IPS-NIHi11 (cell line): ENCODE measurements at regions not wholly inside any gene's neighbourhood (a gene's known extent, or its start where the extent isn't known, plus 50 kb on each side); places are given as distances from the start of the nearest gene placed in this dataset.
A peak's percentile ranks its signal among the peaks of the same experiment; 100 is the strongest.

Experiments used
- DNase-seq: peaks from one replicate; pipeline ENCODE4 v3.0.0; 2012; ENCODE audit warnings: mixed read lengths, low spot score

DNA sequence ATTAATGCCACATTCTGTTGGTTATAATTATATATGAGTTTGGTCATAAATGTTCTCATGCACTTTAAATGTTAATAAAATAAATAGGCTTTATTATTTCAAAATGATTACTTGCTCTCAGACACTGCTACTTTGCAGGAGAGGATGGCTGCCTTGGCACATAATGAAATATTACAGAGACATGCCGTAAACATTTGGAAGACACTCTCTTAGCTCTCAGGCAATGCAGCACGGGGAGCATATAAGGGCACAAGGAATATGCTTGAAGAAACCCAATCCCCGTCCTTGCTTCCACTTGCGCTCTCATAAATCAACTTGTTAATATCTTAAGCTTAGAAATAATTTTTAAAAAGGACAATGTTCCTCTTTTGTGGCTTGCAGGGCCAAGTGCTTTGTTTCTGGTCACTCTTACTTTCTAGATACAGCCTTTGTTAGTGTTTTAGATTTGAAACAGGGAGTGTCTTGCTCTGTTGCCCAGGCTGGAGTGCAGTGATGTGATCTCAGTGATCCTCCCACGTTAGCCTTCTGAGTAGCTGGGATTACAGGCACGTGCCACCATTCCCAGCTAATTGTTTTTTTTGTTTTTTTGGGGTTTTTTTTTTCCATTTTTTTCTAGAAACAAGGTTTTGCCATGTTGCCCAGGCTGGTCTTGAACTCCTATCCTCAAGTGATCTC is 445.0 kb downstream of the SPRY1 start:
- DNase-seq: no peak

DNA sequence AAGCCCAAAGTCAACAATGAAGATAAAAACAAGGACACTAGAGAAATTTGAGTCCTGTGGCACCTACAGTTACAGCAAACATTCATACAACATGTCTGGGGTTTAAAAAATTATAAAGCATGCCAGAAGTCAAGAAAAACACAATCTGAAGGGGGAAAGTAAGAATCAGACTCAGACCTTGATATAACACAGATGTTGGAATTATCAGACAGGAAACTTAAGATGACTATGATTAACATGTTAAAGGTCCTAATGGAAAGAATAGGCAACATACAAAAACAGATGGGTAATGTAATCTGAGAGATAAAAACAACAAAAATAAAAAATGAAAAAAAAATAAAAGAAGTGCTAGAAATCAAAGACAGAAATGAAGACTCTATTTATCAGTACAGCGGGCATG is 446.5 kb downstream of the SPRY1 start:
- DNase-seq: no peak

DNA sequence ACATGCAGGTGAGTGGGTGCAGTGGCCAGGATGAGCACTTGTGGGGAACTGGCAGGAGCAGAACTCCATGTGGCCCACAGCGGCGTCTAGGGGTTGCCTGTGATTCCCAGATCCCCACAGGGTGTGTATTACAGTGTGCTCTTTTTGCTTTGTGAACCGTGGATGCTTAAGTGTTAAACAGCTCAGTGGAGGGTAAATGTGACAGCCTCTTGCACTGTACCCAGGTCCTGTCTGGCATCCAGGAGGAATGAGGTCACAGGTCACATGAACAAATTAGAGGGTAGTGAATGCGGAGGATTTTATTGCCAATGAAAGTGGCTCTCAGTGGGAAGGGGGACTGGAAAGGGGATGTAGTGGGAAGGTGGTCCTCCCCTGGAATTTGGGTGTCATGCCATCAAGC is 447.8 kb downstream of the SPRY1 start:
- DNase-seq: no peak

DNA sequence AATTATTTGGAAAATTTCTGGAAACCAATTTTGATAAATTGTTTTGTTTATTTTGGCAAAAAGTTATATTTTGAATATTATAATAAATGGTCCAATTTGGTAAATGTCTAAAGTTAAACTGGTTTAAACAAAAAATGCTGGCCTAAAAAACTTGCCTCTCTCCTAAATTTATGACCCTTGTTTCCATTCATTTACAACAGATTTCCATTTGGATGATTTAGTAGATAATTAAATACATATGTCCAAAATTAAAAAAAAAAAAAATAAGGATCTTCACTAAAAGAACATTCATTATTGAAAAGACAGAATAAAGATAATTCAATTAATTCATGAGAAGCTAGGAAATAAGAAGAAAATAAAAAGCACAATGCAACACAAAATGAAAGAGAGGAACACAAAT is 449.5 kb downstream of the SPRY1 start:
- no peak for DNase-seq

DNA sequence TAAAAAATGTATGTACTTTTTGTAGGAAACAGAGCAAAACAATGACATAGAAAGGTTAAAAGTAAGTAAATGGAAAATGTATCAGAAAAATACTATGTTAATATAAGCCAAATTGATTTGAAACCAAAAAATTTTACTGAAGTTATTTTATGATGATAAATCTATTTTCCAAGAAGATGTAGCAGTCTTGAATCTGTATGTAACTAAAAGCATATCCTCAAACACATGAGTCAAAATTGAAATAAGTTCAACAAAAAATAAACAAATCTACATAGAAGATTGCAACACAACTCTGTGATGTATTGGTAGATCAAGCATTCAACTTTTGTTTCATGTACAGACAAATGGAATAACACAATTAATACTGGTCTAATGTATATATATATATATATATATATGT is 450.0 kb downstream of the SPRY1 start:
- DNase-seq: no peak

DNA sequence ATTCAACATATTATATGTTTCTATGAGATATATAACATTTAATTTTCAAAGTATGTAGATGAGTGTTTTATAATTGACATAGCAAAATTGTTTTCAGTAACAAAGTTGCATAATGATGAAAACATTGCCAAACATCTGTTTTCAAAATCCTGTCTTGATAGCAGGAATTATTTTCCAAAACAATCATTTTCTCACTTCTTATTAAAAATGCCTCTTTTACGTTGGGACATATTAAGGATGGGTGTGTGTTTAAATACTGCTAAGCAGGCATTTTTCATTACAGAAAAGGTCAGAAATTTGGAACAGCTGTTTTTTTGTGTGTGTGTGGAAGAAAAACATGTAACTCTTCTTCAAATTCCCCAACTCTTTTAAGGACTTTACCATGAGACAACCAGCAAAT is 452.0 kb downstream of the SPRY1 start:
- DNase-seq: no peak

DNA sequence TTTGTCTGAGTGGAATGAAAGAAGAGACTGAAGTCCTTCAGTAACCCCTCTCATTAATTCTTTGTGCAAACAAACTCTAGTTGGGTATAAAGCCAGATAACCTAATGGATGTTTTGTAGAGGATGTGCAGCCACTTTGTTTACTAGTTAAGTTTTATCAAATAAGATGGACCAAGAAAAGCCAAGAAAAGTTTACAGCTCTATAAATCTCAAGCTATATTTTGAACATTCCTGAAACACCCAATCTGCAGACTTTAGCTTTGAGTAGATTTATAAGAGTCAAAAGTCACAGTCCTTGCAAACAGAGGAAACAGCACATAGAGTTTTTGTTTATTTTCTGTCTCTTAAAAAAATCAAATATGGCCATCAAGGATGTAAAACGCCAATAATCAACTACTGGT is 452.9 kb downstream of the SPRY1 start:
- DNase-seq: no peak

DNA sequence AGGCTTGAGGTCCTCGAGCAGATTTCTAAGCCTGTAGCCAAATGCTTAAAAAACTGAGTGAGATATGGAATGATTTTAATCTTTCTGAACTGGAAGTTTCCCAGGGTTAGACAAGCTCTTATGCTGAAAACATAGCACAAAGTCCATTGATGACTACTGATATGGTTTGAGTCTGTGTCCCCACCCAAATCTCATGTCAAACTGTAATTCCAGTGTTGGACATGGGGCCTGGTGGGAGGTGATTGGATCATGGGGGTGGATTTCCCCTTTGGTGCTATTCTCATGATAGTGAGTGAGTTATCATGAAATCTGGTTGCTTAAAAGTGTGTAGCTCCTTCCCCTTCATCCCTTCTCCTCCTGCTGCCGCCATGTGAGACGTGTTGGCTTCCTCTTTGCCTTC is 454.9 kb downstream of the SPRY1 start:
- no peak for DNase-seq

DNA sequence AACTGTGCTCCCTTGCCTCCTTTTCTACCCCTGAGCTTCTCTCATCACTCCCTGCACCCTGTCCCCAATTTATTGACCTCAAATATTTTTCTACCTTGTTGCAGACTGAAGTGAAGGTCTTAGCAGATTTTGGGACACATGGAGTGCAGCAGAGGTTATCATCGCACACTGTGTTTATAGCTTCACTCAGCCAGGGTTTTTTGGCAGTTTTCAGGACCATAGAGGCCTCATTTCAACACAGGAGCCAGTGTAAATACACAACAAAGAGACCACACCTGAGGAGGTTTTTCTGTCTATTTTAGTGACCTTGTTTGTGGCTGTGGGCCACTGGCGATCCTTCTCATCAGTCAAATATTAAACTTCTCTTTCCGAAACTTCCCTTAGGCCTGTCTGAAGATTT is 457.1 kb downstream of the SPRY1 start:
- DNase-seq: no peak

DNA sequence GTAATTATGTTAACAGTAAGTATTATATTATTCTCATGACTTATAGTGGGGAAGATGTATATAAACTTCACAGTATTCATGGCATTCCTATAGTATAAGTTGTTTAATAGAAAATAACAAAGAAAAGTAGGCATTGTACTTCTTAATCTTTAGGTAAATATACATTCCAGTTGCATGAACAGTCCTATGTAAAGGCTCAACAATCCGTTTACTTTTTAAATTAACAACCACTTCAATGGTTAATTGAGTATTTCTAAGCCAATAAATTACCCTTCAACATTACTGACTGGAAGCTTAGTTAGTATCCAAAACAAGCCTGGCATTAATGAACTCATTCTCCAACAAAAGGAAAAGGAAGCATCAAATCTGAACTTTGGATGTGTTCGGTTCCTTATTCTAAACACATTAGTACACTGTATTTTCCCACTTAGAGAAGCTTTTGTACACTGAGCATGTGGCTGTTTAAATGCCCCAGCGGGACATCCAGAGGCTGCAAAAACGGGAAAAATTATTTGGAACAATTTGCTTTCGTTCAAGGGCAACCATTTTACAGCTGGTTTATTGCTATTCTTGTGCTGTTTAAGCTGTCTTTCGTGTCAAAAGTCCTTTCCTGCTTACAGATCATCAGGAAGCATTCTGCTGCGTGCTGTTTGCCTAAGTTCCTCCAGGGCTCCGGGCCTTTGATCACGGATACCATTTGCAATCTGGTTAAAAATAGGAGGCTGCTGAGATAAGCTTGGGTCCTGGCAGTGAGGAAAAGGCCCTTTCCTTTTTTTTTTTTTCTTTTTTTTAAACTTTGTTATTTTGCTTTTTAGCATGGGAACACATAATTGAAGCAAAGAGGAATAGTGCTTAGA is 460.3 kb downstream of the SPRY1 start:
- DNase-seq: peak; percentile 56

DNA sequence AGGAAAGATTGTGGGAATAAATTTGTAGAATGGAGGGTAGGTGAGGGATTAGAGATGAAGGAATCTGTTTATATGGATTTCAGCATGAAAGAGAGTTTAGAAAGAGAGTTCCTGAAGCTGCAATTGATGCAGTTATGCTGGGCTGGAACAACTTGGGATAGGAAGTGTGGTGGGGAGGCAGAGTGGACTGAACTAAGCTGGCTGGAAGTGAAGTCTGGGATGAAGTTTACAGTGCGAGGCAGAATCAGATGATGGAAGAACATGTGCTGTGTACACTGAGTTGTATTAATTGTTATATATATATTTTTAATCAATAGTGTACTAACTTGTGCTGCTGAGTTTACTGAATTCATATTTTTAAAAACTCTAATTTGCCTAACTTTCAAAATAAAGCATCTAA is 461.9 kb downstream of the SPRY1 start:
- DNase-seq: no peak

DNA sequence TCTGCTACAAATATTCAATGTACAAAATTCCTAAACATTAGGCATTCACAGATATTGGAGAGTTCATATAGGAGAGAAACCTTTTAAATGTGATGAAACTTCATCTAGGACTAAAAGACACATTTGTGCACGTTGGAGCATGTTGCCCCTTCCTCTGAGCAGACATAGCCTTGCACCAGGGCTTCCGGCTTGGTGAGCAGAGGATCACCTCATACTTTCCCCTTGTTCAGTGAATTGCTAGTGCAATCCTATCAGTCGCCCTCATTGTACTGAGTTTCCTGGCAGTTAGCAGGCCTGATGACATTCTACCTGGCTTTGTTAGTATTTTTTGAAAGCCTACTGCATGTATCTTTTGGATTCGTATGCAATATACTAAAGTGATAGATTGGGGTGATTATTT is 466.2 kb downstream of the SPRY1 start:
- DNase-seq: peak; percentile 10

DNA sequence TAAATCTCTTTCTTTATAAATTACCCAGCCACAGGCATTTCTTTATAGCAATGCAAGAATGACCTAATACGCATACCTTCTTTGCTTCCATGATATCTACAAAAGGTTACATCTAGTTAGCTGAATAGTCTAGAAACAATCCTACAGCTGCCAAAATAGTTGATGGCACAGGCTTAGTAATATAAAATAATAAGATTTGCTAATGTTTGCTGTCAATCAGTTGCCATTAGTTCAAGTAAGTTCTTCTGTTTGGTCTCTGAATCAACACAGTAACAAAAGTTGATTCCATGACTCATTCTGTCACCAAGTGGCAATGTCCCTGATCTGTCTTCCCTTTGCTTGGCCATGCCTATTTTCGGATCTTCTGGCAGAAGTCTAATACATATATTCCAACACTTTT is 470.2 kb downstream of the SPRY1 start:
- DNase-seq: no peak

DNA sequence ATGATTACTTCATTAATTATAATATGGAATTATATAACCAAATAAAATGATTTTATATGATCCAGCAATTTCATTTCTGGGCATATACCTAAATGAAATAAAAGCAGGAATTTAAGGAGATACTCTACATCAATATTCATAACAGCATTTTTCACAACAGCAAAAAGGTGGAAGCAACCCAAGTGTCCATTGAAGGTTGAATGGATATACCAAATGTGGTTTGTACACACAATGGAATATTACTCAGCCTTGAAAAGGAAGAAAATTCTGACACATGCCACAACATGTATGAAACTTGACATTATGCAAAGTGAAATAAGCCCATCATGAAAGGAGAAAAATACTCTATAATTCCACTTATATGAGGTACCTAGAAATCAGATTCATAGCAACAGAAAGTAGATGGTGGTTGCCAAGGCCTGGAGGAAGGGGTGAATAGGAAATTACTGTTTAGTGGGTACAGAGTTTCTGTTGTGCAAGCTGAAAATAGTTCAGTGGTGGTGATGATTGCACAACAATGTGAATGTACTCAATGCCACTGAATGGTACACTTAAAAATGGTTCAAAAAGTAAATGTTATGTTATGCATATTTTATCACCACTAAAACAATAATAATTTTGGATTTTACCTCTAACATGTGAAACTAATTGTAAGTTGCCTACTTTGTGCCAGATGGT is 471.5 kb downstream of the SPRY1 start:
- no peak for DNase-seq

DNA sequence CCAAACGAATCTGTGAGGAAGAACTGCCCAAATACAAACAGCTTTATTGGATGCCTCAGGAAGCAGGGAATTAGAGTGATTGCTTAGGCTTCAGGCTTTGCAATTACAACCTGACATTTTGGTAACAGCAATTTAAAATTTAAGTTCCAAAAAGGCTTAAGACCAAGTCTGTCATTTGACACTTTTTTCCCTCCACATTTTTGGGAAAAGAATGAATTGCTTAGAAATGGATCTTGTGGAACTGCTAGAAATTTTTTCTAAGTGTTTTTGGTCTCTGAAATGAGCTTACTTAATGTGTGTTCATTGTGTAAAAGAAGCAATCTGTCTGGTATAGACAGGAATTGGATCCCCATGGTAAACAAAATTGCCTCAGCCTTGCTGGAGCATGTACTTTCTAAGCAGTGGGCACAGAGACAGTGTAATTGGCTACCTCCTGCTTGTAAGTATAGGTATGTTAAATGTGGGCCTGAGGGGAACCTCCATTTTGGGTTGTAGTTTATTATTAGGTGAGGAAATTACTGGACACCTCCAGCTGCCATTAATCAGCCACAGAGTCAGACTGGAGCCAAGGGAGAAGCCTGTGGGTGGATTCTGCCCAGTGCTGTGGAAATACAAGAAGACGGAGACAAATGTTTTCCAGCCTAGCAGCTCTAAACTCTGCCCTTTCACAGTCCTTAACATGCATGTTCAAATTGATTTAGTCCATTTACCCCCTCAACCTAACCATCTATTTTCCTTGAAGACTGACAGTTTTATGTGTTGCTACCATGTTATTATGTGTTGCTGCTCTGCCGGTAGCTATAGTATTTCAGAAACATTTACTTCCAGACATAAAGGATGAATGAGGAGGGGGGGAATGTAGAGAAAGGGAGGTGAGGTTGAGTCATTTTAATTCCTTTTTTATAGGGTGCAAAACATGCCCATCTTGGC is 473.0 kb downstream of the SPRY1 start:
- no peak for DNase-seq

DNA sequence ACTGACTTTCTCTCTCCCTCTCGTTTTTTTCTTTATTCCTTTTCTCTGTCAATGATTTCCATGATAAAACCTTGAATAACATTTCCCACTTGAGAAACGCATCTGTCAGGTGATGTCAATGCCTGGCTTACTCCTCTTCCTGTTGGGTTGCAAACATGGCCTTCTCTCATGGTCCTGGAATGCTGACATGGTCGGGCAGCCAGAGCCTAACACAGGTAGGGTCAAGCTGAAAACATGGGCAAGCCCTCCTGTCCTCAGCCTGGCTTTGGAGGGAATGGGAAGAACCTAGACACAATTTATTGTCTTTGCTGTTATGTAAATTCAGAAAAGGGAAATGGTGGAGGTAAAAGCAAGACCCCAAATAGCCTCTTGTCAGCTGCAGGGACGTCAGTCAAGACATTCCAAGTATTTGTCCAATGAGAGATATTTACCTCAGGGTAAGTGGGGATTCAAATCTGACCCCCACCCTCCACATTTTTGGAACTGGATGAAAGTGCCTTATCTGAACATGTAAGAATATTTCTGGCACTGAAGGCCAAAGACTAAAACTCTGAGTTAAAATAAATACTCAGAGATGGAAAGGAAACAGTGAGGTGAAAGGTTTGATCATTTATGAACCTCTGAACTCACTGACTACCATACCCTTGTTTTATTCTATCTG is 473.8 kb downstream of the SPRY1 start:
- no peak for DNase-seq

DNA sequence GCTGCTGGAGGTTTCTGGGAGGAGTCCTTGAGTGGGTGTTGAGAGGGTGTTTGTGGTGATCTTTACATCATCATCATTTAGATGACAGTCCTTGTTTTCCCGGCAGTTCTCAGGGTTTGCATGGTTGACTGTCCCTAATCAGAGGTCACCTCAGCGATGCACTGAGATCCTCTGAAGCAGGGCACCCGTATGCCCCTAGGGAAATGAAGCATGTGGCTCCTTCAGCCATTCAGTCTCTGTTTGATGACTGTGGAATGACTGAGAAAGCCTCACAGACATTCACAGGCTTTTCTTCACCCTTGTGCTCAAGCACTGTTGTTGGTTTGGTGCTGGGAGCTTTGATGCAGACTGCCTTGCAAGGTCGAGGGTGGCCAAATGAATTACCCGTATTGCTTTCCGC is 474.7 kb downstream of the SPRY1 start:
- DNase-seq: no peak

DNA sequence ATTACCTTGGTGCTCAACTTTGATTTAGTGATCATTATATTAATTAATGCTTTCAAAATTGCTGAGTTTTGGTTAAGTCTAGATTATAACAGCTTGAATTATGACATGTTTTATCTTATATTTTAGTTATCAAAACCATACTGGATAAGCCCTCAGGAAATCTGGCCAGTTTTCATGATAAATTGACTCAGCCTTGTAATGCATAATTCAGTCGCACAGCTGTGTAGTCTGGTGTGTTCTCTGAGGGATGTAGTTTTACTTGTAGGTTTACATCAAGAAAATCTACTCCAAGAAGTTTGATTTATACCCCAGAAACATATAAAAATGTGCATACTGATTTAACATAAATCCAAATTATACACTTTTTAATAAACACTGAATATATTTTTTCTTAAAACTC is 477.5 kb downstream of the SPRY1 start:
- no peak for DNase-seq

DNA sequence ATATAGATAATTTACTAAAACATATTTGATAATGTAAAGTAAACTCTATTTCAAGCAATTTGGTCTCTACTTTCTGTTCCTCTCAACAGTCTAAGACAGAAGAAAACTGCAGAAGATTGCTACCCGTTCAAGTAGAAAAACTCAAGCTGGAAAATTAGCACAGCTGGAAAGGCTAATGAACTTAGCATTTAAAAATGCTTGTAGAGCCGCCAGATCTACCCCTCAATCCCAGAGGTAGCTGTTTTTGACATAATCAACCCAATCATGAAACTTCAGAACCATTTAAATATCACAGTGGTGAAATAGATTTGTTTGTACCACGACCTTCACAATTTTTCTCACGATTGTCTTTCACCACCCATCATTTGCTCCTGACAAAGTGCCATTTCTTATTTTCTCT is 479.5 kb downstream of the SPRY1 start:
- DNase-seq: no peak

DNA sequence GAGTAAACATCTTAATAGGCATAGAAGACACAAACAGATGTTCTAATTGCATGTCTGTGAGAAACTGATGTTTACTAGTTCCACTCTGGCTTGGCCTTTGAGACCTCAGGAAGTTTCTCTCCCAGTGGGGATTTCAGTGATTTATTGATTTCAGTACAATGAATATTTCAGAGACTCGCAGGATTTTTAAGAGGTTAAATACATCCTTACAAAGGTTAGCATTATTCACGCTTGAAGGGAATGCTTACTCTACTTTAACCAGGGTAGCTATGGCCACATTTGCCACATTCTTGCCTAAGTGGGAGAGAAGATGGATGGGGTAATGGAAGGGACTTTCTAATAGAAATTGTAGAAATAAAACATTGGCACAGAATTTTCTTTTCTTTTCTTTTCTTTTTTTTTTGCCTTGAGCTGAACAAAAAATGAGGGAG is 480.1 kb downstream of the SPRY1 start:
- no peak for DNase-seq

DNA sequence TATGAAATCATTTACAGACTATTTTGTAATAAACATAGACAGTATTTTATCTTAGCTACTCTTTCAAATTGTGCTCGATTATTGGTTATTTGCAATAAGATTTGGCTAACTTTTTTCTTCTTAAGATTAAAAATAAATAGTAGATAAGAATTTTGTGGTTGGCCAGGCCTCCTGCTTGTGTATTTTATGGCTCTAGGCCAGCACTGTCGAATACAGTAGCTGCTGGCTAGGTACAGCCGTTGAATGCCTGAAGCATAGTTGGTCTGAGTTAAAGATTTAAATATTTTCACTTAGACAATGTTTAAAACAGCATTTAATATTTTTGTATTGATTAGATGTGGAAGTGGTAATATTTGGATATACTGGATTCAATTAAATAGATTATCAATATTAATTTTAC is 481.0 kb downstream of the SPRY1 start:
- no peak for DNase-seq

DNA sequence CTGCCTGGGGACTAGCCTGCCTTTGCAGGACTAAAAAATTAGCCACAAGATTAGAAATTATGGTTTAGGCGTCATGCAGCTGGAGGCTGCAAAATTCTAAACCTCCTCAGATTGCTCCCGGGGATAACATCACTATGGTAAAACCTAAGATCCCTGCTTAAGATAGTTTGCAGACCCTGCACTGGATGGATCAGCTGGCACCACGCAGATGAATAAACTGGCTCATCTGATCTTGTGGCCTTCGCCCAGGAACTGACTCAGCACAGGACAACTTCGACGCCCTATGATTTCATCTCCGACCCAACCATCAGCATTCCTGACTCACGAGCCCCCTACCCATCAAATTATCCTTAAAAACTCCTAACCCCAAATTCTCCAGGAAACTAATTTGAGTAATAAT is 482.4 kb downstream of the SPRY1 start:
- no peak for DNase-seq
